GM23248 (cell line): ENCODE measurements at regions not wholly inside any gene's neighbourhood (a gene's known extent, or its start where the extent isn't known, plus 50 kb on each side); places are given as distances from the start of the nearest gene placed in this dataset.

Source experiments
- EZH2 ChIP-seq: fragments of 200-600 bp; sonication (generic); IDR thresholded peaks from 2 replicates; pipeline ENCODE4 v1.6.1; 2018; ENCODE audit warnings: antibody characterized with exemption, mild to moderate bottlenecking; ENCODE audit not compliant: insufficient read depth, poor library complexity, severe bottlenecking
- EZH2phosphoT487 ChIP-seq: fragments of 200-600 bp; sonication (generic); IDR thresholded peaks from 2 replicates; pipeline ENCODE4 v1.6.1; 2018; ENCODE audit warnings: antibody characterized with exemption, moderate library complexity, mild to moderate bottlenecking, low read depth; ENCODE audit not compliant: insufficient read depth

- TF ChIP-seq EZH2: no peak
- no peak for TF ChIP-seq EZH2phosphoT487
These were observed 1060.7 kb downstream of the FAM181B start for GRCh38 chr11:81673001-81673400.
